Left kidney (tissue), 1 donor: ENCODE measurements at regions not wholly inside any gene's neighbourhood (a gene's known extent, or its start where the extent isn't known, plus 50 kb on each side); places are given as distances from the start of the nearest gene placed in this dataset.

Experiments used
- DNase-seq: peaks from one replicate; pipeline ENCODE4 v3.0.0-alpha.2; 2013

GRCh38 chr1:87278825-87279535, 49.7 kb upstream of the LMO4 start:
- DNase-seq: no peak
